Epidermal melanocyte (primary cell): ENCODE measurements at regions not wholly inside any gene's neighbourhood (a gene's known extent, or its start where the extent isn't known, plus 50 kb on each side); places are given as distances from the start of the nearest gene placed in this dataset.

ENCODE experiments used
- DNase-seq: peaks from one replicate; pipeline ENCODE4 v3.0.0; 2011; ENCODE audit warnings: low spot score; ENCODE audit not compliant: insufficient read length

DNA sequence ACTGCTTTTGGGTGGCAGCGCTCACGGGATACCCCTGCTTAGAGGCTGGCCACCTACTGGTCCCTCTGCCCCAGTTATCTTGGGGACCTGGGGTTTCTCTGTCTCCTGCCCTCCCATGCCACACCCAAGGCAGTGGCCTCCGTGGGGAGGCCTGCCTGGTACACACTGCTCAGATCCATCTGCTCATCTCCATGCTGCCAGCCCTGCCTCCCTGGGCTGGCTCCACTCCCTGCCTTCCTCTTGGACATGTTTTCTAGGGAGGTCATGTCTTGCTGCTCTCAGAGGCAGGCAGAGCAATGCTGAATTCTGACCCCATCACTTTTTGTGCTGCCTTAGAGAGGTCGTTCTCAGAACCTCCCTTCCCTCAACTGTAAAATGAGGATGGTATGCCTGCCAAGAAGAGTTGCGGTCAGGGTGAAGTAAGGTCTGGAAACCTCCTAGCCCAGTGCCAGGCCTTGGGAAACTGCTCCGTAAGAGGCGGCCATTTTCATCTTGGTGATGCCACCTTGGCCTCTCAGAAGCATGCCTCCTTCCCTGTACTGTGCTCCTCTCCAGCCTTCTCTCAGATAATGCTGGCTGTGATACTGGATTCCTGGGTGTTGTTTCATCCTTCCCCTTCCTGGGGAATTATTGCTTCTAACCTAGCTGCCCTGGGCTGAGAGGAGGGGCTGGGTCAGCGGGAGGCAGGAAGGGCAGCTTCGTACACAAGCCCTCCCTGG is 186.4 kb upstream of the ZBED5 start:
- no peak for DNase-seq

GRCh38 chr11:11043721-11044120 is 185.9 kb upstream of the ZBED5 start:
- DNase-seq = no peak

DNA sequence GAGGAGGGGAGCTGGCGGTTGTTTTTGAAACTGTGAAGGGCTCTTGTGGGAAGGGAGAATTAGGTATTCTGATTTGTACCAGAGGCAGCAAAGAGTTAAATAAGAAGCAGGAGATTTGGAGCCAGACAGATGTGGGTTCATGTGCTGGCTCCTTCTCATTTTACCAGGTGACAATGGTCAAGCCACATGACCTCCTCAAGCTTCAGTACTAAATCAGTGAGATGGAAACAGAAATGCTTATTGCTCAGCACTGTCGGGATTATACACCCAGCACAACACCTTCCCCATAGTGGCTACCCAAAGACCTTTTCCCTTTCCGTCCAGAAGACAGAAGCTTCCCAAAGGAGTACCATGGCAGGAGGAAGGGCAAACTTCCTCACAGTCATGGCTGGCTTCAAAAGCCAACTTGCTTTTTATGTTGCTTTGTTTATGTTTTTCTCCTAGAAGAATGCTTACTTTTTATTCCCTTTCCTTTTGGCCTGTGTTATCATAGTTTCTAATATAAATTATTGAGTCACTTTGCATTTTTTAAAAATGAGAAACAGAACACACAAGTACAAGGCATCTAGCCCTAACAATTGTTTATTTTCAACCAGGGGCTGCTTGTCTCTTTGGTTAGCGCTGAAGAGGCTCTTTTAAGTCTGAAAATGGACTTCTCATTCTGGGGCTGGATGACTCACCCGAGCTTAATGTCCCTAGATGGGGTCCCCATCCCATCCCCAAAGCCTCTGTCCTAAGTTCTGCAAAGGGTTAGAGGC is 181.5 kb upstream of the ZBED5 start:
- DNase-seq = no peak

- DNase-seq = no peak
Observed at GRCh38 chr11:11038782-11039181, 180.9 kb upstream of the ZBED5 start.

GRCh38 chr11:11038352-11038751 is 180.5 kb upstream of the ZBED5 start:
- no peak for DNase-seq

DNA sequence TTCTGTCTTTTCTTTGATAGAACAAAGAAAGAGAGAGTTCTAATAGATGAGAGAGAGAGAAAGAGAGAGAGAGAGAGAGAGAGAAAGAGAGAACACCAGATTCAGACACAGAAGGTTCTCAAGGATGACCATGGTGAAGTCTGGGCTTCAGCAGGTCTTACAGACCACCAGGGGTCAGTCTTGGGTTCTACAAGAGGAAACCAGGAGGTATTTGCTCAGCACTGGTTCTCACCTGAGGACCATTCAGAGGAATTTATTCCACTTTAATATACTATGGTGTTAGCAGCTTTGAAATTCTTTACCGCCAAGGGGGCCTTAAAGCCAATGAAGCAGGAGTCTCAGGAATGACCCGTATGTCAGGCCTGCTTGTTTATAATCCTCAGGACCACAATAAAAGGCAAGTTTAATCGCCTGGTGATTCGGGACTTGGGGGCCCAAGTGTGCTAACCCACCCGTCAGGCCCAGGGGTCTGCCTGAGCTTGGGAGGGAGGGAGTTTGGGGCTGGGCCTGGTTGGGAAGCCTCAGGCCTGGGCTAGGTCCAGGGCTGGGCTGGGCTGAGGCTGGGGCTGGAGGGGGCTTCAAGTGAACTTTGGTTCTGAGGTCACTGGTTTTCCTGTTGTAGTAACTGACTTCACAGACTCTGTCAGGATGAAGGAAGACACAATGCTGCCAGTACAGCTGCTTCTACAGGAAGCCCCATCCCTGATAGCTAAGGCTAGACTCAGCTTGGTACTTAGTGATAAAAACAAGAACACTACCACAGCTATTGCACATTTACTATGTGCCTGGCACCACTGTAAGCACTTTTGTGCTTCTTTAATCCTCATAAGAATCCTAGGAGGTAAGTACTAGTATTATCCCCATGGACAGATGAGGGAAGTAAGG is 179.2 kb upstream of the ZBED5 start:
- DNase-seq = no peak

DNA sequence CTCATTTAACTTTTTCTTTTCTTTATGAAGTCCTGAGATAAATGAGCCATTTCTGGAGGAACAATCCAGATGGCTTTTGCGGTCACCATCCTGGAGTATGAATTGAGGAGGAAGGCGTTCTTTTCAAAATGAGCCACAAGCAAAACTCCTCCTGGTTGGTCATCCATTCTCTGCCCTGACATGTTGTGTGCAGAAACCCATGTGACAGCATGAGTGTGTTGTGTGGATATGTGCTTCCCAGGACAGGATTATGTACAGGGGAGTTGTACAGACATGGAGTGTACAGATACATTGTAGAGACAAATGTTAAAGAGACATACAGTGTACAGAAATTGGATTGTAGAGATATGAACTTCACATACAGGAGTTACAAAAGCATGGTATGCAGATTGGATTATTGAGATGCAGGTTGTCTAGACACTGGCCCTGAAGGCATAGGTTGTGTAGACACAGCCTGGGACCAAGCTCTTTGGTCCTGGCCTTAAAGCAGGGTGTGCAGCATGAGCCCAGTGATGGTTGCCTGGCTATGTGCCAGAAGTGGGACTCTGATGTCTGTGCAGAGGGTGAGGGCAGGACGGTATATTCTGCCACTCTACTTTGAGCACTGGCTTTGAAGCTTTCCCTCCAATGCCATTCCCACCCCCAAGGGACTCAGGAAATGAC is 178.5 kb upstream of the ZBED5 start:
- DNase-seq = no peak

DNA sequence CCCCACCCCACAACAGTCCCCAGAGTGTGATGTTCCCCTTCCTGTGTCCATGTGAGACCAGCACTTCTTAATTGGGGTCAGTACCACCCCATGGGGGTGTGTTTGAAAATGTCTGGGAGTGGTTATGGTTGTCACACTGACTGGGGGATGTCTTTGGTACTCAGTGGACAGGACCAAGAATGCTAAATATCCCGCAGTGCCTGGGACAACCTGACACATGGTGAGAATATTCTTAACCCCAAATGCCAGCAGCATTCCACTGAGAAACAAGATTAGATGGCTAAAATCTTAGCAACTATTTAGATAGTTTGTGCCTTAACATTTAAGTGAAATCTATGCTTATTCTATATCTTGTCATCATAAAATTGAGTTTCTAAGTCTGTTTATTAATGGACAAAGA is 177.5 kb upstream of the ZBED5 start:
- DNase-seq = no peak

GRCh38 chr11:11034476-11034875 is 176.6 kb upstream of the ZBED5 start:
- DNase-seq = no peak

GRCh38 chr11:11032066-11032465 is 174.2 kb upstream of the ZBED5 start:
- no peak for DNase-seq

- no peak for DNase-seq
Observed at GRCh38 chr11:11029027-11029426, 171.2 kb upstream of the ZBED5 start.

DNA sequence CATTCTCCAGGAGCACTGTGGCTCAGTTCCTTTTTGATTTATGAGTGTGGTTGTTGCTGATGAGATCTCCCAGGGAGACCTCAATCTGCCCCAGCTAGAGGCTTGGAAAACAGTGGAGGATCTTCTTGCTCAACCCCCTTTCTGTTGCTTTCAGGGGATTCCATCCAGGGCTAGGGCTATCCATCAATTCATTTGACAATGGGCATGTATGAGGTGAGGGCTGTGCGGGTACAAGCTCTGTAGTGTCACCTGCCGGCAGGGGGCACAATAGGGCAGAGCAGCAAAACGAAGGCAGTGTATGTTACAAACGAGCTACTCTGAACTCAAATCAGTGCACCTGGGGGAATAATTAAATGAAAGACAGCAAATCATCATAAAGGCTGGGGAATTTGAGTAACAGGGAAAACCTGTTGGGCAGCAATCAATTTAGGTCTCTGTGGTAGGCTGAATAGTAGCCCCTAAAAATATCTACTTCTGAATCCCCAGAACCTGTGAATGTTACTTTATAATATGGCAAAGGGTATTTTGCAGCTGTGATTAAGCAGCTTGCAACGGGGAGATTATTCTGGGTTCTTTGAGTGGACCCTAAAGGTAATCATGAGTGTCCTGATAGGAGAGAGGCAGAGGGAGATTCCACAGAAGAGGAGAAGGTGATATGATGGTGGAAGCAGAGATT is 170.3 kb upstream of the ZBED5 start:
- DNase-seq = no peak

DNA sequence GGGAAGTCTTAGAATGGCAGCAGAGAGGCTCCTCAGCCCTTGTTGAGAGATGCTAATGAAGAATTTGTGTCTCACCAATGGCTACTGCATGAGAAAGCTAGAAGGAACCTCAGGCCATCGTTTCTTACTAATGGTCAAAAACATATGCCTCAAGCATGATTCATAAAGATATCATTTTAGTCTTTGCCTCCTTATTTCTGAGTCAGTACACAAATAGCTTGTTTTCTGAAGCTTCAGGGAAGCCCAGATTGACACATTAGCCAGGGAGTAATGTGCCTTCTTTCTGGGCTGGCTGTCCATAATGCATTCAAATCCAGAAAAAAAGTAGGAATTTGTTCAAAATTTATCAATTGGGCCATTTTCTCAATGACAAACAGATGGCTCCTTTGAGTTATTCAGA is 169.4 kb upstream of the ZBED5 start:
- no peak for DNase-seq

GRCh38 chr11:11025087-11025486 is 167.2 kb upstream of the ZBED5 start:
- DNase-seq = no peak

GRCh38 chr11:11022125-11022730 is 164.4 kb upstream of the ZBED5 start:
- no peak for DNase-seq

DNA sequence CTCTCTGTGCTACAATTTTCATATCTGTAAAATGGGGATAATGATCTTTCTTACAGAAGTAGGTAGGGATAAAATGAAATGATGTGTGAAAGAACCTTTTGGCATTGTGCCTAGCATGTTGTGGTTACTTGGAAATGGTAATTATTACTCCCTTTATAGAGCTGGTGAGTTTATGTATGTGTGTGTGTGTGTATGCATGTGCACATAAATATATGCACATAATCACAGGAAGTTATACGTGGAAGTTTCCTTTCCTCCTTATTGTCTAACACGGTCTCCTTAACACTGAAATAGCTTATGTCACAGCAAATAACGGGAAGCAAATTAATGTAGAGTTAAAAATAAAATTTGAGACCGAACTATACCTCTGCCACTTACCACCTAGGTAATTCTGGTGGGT is 163.7 kb upstream of the ZBED5 start:
- no peak for DNase-seq

DNA sequence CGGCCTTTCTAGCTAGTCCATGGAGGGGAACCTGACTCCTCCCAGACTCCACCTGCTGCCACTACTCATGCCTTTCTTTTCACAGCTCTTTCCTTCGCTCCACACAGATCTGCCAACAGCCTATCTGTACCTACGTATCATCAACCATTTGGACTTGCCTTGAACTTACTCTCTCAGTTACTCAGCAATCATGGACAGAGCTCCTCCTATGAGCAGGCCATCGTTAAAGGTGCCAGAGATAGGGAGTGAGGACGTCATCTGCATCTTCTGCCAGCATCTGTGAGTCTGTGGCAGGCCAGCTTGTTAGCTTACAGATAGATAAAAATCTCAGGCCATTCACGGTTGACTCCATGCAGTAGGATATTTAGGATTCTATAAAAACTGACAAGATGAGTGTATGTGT is 162.9 kb upstream of the ZBED5 start:
- DNase-seq = no peak

GRCh38 chr11:11020219-11020726 is 162.4 kb upstream of the ZBED5 start:
- DNase-seq = no peak

DNA sequence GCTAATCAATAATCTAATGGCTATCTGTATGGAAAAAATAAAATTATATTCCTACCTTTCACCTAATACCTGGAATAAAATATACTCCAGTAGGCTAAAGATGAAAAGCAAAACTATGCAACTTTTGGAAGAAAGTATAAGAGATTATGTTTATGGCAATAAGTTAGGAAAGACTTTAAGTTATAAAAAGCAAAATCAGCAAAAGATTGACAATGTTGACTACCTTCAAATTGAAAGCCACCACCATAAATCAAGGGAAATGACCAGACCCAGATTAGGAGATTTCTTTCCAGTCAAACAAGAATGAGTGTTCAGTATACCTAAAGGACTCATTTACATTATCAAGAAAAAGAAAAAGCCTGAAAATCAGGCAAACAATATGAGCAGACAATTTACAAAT is 159.1 kb upstream of the ZBED5 start:
- no peak for DNase-seq

GRCh38 chr11:11016068-11016467 is 158.2 kb upstream of the ZBED5 start:
- no peak for DNase-seq
